ENCODE measurements at regions not wholly inside any gene's neighbourhood (a gene's known extent, or its start where the extent isn't known, plus 50 kb on each side); places are given as distances from the start of the nearest gene placed in this dataset.

DNA sequence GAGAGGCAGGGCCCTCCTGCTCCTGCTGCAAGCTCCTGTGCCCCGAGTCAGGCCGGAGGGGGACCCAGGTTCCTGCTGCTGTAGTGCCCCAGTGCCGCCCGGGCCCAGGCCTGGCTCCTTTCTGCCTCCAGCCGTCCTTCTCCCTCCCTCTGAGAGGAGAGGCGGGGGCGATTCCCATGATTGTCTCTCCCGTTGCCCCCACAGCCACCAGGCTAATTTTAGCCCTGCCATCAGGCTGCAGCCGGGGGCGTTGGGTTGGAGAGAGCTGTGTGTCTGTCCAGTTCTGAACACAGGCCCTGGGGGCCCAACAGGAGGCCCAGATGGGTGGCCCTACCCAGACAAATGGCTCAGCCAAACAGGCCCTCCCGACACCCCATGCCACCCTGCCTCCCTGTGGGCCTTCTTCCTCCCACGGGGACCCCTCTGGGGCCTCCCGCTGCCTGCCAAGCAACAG lies 214.8 kb downstream of the TBC1D2B start:
- DNase-seq (ENCODE audit: low spot score): no peak

DNA sequence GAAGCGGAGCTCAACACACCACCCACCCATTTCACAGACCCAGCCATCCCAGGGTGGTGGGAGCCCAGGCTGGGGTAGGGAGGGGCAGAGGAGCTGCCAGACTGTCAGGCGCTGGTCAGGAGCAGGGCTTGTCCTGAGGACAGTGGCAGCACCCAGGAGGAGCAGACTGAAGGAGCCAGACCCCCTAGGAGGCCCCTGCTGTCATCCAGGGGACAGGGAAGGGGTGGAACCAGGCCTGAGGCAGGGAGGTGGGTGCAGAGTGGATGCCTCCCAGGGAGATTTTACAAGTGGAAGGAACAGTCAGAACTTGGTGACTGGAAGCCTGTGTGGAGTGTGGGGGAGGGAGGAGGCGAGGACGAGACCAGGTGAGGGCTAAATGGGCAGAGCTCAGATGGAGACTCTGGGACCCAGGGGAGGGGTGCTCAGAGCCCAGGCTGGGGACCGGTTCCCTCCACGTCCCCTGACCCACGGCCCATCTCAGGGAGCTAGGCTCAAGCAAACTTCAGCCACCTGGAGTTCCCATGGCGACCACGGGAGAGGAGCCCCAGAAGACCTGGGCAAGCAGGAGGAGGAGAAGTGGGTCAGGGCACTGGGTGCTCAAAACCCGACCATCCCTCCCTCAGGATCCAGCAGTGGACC lies 215.4 kb downstream of the TBC1D2B start:
- peak; percentile 50 for DNase-seq (ENCODE audit: low spot score)

- peak; percentile 57 for DNase-seq (ENCODE audit: low spot score)
Measured at GRCh38 chr15:77860071-77860691, 217.3 kb downstream of the TBC1D2B start.

DNA sequence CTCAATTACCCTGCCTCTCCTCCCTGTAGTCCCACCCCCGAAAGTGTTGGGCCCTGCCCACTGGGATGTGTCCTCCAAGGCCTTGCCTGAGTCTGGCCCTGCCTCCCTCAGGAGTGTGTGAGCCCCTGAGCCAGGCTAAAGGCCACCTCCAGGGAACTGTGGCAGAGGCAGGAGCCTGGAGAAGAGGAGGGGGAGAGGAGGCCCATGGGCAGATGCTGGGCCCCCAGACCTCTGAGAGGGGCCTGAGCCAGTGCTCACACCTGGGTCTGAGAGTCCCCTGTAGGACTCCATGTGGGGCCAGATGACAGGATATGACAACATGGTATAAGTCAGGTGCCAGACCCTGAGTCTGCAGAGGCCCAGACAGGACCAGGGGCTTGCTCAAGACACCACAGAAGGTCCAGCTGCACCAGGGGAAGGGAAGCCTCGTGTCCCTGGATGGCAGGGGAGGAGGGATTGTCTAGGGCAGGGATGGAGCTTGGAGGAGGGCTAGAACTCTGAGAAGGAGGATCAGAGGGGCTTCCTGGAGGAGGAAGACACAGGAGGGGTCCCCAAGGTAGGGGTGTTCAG lies 217.9 kb downstream of the TBC1D2B start:
- DNase-seq (ENCODE audit: low spot score): no peak

- peak; percentile 47 for DNase-seq (ENCODE audit: low spot score)
Measured at GRCh38 chr15:77858792-77859490, 218.6 kb downstream of the TBC1D2B start.

GRCh38 chr15:77857419-77857818 lies 220.1 kb downstream of the TBC1D2B start:
- DNase-seq (ENCODE audit: low spot score): peak; percentile 30

DNA sequence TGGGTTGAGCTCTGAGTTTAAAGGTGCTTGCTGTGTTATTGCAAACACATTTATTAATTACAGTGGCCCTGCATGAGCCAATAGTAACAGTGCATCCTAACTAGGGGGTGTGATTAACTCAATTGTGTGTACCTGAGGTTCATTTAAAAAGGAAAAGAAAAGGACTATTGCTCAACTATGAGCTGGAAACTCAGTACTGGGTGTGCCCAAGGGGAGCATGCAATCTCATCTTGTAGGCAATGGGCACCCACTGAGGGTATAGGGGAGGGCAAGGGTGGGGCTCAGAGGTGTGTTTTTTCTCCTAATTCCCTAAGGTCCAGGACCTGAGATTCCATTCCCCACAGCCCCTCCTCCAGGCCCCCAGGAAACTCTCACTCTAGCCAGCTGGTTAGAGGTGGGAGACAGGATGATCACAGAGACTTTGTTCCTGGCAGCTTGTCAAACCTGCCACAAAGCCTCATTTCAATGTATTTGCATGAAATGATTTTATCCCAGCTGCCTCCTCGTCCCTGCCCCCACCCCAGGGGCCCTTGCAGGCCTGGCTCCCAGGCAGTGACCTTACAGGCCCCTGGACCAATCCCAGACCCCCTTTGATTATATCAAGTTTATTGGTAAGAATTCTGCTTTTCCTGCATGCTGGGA lies 220.7 kb downstream of the TBC1D2B start:
- peak; percentile 57 for DNase-seq (ENCODE audit: low spot score)

- DNase-seq (ENCODE audit: low spot score): peak; percentile 36
Measured at GRCh38 chr15:77855871-77856270, 221.6 kb downstream of the TBC1D2B start.

DNA sequence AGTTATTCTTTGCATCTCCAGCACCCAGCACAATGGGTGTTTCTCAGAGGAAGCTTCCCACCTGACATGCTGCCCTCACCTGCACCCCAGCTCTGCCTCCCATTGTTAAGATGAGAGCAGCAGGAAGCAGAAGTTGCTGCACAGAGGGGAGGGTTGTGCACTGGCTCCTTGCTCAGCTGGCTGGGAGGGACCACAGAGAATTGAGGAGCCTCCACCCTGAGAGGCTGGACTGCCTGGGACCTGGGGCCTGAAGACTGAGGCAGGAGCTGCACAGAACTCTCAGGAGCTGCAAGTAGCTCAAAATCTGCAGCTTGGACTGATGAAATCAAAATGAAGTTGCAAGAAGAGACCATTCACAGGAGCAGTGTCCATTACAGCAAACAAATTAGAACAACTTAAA lies 222.3 kb upstream of the LINGO1 start:
- peak; percentile 25 for DNase-seq (ENCODE audit: low spot score)

DNA sequence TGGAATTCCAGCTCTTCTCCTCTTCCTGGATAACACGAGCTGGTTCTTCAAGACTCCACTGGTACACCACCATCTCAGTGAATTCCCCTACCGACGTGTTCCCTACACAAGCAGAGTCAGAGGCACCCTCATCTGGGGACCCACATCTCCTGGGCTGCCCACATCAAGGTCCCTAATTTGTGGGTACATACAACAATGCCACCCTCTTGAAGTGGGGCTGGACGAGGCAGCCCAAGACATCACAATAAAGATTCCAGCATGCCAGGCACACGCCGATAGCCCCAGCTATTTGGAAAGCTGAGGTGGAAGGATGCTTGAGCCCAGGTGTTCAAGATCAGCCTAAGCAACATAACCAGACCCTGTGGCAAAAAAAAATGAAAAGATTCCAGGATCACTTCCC lies 221.2 kb upstream of the LINGO1 start:
- DNase-seq (ENCODE audit: low spot score): peak; percentile 22

GRCh38 chr15:77853008-77853328 lies 220.3 kb upstream of the LINGO1 start:
- DNase-seq (ENCODE audit: low spot score): no peak

DNA sequence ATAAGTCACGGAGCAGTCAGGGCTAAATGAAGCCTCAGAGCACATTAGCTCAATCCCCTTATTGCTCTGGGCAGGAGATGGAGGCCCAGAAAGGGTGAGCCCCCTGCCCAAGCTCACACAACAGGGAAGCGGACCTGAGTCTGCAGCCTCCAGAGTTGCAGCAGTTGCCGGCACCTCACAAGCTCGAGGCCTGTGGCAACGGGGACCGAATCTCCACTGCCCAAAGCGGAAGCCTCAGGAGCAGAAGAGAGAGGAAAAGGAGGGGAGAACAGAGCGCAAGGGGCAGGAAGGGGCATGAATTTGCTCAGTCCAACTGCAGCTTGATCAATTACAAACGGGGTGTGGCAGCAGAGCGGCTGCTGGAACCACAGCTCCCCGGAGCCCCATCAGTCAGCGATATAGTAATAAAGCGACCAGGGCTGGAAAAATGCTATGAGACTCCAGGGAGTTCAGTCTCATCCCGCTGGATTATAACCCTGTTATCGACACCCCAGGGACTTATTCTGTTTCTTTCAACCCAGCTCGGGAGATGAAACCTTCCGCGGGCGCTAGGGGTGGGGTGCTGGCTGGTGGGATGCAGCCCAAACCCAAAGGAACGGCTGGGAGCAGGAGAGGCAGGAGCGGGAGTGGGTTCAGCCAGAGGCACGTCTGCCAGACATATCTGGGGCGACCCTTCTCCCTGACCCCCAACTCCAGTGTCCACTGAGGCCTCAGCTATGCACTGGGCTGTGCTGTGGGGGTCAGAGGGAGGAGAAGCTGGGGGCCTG lies 219.7 kb upstream of the LINGO1 start:
- DNase-seq (ENCODE audit: low spot score): peak; percentile 38

DNA sequence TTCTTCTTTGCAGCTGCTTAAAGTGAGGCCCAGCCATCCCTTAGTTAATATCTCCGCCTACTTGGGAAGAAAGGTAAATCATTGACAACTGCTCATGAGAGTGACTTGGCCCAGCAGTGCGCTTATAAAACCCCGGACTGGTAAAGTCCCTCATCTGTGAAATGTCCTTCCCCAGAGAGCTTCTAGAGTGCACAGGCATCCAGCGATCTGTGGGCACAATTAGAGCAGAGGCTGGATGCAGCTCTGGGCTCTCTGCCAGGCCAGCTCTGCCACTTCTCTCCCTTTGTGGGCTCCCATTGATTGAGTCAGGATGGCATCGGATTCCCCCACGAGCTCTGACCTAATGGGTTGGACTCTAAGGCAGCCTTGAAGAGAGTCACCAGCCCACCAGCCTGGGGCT lies 219.0 kb upstream of the LINGO1 start:
- DNase-seq (ENCODE audit: low spot score): peak; percentile 57

- DNase-seq (ENCODE audit: low spot score): peak; percentile 37
Measured at GRCh38 chr15:77851086-77851485, 218.4 kb upstream of the LINGO1 start.

GRCh38 chr15:77846986-77847385 lies 214.3 kb upstream of the LINGO1 start:
- no peak for DNase-seq (ENCODE audit: low spot score)

DNA sequence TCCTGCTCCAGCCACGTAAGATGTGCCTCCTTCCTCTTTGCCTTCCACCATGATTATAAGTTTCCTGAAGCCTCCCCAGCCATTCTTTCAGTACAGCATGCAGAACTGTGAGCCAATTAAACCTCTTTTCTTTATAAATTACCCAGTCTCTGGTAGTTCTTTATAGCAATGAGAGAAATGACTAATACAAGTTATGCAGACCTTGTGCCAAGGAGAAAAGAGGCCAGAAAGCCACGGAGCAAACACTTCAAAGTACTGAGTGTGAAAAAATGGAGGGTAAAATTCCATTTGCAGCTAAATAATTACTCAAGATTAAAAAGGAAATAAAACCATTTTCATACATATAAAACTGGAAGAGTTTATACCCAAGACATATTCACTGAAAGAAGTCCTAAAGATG lies 213.6 kb upstream of the LINGO1 start:
- DNase-seq (ENCODE audit: low spot score): no peak

DNA sequence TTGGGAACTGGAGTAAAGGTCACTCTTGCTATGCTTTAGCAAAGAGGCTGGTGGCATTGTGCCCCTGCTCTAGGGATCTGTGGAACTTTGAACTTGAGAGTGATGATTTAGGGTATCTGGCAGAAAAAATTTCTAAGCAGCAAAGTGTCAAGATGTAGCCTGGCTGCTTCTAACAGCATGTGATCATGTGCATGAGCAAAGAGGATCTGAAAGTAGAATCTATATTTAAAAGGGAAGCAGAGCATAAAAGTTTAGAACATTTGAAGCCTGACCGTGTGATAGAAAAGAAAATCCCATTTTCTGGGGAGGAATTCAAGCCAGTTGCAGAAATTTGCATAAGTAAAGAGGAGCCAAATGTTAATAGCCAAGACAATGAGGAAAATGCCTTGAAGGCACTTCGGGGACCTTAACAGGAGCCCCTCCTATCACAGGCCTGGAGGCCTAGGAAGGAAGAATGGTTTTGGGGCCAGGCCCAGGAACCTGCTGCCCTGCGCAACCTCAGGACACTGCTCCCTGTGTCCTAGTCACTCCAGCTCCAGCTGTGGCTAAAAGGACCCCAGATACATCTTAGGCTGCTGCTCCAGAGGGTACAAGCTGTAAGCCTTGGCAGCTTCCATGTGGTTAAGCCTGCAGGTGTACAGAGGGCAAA lies 212.2 kb upstream of the LINGO1 start:
- no peak for DNase-seq (ENCODE audit: low spot score)

DNA sequence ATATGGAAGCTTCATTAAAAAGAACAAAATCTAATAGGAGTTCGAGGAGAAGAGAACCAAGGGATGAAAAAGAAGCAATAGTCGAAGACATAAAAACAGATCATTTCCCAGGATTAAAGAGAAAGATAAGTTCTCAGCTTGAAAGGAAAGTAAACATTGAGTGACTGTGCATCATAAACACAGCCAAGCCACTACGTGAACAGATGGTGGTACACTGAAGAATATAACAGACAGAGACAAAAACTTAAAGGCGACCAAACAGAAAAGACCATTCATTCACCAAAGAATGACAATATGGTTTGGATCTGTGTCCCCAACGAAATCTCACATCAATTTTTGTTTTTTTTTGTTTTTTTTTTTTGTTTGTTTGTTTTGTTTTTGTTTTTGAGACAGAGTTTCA lies 210.8 kb upstream of the LINGO1 start:
- DNase-seq (ENCODE audit: low spot score): no peak

- peak; percentile 42 for DNase-seq (ENCODE audit: low spot score)
Measured at GRCh38 chr15:77840991-77841775, 208.5 kb upstream of the LINGO1 start.
